ENCODE measurements at regions not wholly inside any gene's neighbourhood (a gene's known extent, or its start where the extent isn't known, plus 50 kb on each side); places are given as distances from the start of the nearest gene placed in this dataset.

DNA sequence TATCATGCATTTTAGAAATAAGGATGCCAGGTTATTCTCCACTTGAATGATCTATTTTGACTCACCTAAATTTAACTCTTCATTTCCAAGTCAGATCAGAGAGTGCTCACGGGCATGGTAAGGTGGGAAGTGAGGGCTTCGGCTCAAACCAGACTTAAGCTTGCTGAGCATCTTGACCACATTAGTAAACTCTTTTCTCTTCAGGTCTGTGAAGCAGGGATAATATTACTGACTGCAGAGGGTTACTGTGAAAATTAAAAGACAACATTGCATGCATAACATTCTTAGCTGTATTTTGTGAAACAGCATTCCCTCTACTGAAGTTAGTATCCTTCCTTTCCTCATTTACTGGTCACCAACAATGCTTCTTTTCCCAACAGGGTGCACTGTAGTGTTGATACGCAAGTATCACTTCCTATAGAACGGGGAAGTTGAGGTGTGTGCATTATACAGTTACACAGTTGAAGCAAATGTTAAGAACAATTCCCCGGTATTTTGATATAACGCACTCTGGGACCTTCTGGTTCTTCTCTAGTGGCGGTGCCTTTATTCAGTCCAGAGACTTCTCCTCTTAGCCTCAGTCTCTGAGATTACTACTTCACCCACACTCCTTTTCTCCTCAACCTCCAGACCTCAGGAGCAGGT lies 74.1 kb upstream of the MNS1 start:
- no peak for DNase-seq
- Histone ChIP-seq H3K4me3 (no peak overlapping the region), H3K27ac (no peak overlapping the region), H3K9me3 (no peaks in the 10 kb centered on the region), H3K36me3 (no peaks in the 10 kb centered on the region), H3K27me3 (no peaks in the 10 kb centered on the region), H3K4me1 (no peaks in the 10 kb centered on the region)
- intact Hi-C loops (cut with DNase I): no loop called here
- TF ChIP-seq, protein P1, sequence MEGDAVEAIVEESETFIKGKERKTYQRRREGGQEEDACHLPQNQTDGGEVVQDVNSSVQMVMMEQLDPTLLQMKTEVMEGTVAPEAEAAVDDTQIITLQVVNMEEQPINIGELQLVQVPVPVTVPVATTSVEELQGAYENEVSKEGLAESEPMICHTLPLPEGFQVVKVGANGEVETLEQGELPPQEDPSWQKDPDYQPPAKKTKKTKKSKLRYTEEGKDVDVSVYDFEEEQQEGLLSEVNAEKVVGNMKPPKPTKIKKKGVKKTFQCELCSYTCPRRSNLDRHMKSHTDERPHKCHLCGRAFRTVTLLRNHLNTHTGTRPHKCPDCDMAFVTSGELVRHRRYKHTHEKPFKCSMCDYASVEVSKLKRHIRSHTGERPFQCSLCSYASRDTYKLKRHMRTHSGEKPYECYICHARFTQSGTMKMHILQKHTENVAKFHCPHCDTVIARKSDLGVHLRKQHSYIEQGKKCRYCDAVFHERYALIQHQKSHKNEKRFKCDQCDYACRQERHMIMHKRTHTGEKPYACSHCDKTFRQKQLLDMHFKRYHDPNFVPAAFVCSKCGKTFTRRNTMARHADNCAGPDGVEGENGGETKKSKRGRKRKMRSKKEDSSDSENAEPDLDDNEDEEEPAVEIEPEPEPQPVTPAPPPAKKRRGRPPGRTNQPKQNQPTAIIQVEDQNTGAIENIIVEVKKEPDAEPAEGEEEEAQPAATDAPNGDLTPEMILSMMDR (IDR thresholded peaks at IDR 0.05): no peak
- 79% methylated on average over 7 of the region's 7 CpGs for WGBS (ENCODE audit: insufficient coverage, low coverage, low lambda C conversion rate, missing lambda C conversion rate)
- ATAC-seq: no peak

GRCh38 chr15:56537881-56538280 lies 72.9 kb upstream of the MNS1 start:
- no peaks in the 10 kb centered on the region for H3K9me3 ChIP-seq
- TF ChIP-seq POLR2A (IDR thresholded peaks at IDR 0.05): no peak
- TF ChIP-seq, protein P1 (IDR thresholded peaks at IDR 0.05): no peak
- ATAC-seq: peak in 2 of 4 donors; percentile 26 to 27
- H3K4me3 ChIP-seq: no peak overlapping the region
- no peaks in the 10 kb centered on the region for H3K36me3 ChIP-seq
- no peak overlapping the region for H3K27ac ChIP-seq
- intact Hi-C loops (cut with DNase I): no loop called here
- no peaks in the 10 kb centered on the region for H3K27me3 ChIP-seq
- H3K4me1 ChIP-seq: no peaks in the 10 kb centered on the region
- DNase-seq: peak in 1 of 3 donors; percentile 24
- WGBS (ENCODE audit: insufficient coverage, low coverage, low lambda C conversion rate, missing lambda C conversion rate): 61% methylated on average over 4 of the region's 4 CpGs

DNA sequence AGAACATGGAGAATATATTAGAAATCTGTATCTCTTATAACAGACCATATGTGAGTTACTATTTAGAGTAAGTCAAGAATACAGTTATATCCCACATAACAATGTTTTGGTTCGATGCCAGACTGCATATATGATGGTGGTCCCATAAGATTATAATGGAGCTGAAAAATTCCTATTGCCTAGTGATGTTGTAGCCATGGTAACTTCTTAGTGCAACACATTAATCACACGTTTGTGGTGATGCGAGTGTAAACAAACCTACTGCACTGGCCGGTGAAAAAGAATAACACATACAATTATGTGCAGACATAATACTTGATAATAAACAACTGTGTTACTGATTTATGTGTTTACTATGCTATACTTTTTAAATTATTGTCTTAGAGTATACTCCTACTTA lies 69.8 kb upstream of the MNS1 start:
- no peaks in the 10 kb centered on the region for H3K9me3 ChIP-seq
- H3K4me1 ChIP-seq: no peaks in the 10 kb centered on the region
- H3K4me3 ChIP-seq: no peak overlapping the region
- WGBS (ENCODE audit: insufficient coverage, low coverage, low lambda C conversion rate, missing lambda C conversion rate): 77% methylated on average over 4 of the region's 4 CpGs
- H3K27ac ChIP-seq: no peak overlapping the region
- intact Hi-C loops (cut with DNase I): no loop called here
- ATAC-seq (no peak), DNase-seq (no peak)
- no peaks in the 10 kb centered on the region for H3K27me3 ChIP-seq
- H3K36me3 ChIP-seq: no peaks in the 10 kb centered on the region
- TF ChIP-seq, protein P1 (IDR thresholded peaks at IDR 0.05): no peak

DNA sequence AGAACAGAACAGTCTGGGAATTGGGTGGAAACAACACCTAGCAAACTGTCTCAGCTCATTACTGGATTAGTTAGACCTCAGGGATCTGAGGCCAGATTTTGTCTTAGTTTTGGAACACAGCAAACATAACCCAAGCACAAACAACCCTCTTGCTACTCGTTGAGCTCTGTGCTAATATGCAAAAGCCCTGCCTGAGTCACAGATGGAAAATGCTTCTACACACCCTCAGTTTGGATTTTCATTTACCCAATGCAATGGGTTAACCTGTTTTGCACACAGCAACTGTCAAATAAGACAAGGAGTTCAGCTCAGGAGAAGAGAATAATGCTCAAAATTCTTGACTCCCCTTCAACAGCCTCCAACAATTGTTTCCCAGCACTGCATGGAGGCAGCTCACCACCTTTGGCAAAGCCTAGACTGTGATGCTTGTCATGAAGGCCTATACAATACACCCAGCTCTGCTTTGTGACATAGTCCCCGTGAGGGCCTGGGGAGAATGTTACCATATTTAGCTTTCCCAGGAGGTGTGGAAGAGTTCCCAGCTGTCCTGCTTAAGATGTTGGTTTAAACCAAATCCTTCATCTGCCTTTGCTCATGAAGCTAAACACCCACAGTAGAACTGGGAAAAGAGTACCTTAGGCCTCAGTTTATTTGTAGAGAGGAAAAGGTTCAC lies 68.9 kb upstream of the MNS1 start:
- TF ChIP-seq, protein P1 (IDR thresholded peaks at IDR 0.05): no peak
- TF ChIP-seq POLR2A (IDR thresholded peaks at IDR 0.05): no peak
- Histone ChIP-seq H3K36me3 (no peaks in the 10 kb centered on the region), H3K4me3 (no peak overlapping the region), H3K9me3 (no peaks in the 10 kb centered on the region), H3K4me1 (no peaks in the 10 kb centered on the region), H3K27ac (no peak overlapping the region), H3K27me3 (no peaks in the 10 kb centered on the region)
- DNase-seq (no peak), ATAC-seq (no peak)
- 60% methylated on average over 2 of the region's 2 CpGs for WGBS (ENCODE audit: insufficient coverage, low coverage, low lambda C conversion rate, missing lambda C conversion rate)
- intact Hi-C loops (cut with DNase I): no loop called here
